Mammary epithelial cell (primary cell): ENCODE measurements at regions not wholly inside any gene's neighbourhood (a gene's known extent, or its start where the extent isn't known, plus 50 kb on each side); places are given as distances from the start of the nearest gene placed in this dataset.

Experiments used
- CTCF ChIP-seq, 2 donors: IDR thresholded peaks in 1 of 2; conservative IDR thresholded peaks in 1 of 2; 2 replicates each; pipeline ENCODE4 v1.5.1; 2011 to 2012; ENCODE audit warnings: inconsistent platforms in 2 of 2, low read length in 2 of 2, mild to moderate bottlenecking in 2 of 2, control low read depth in 1 of 2, low read depth in 1 of 2; ENCODE audit not compliant: insufficient read depth in 1 of 2; ENCODE audit errors: extremely low read depth in 1 of 2
- EZH2 ChIP-seq: IDR thresholded peaks from 2 replicates; pipeline ENCODE4 v1.6.1; 2012; ENCODE audit warnings: low read length, inconsistent platforms, borderline replicate concordance

- TF ChIP-seq CTCF (conservative IDR thresholded peaks at IDR 0.05 in 1 of 2, IDR thresholded peaks at IDR 0.05 in 1 of 2; ENCODE audit: extremely low read depth in 1 of 2, insufficient read depth in 1 of 2, low read depth in 1 of 2, low read length in 2 of 2) (no peak), EZH2 (no peak)
Observed at GRCh38 chr18:2293109-2293839, 278.0 kb downstream of the METTL4 start.
